ENCODE measurements at regions not wholly inside any gene's neighbourhood (a gene's known extent, or its start where the extent isn't known, plus 50 kb on each side); places are given as distances from the start of the nearest gene placed in this dataset.

DNA sequence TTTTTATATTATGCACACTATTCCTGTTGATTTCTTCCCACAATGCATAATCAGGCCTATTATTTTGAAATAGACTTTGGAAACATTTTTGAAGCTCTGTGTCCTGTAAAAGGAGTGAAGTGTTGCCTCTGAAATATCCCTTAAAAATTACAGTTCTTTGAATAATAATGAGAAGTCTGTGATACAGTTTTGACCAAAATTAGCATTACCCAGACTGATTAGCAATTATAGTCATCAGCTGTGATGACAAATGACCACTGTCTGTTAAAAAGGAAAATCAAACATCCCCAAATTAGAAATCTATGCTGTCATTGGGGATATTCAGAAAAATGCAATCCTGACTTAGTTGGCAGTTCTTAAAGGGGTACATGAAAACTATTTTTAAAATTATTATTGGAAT is 63.7 kb downstream of the PTGS2 start:
- no peak for TF ChIP-seq EZH2 (IDR thresholded peaks at IDR 0.05; ENCODE audit: low read length, missing control alignments)
- TF ChIP-seq, protein P1, sequence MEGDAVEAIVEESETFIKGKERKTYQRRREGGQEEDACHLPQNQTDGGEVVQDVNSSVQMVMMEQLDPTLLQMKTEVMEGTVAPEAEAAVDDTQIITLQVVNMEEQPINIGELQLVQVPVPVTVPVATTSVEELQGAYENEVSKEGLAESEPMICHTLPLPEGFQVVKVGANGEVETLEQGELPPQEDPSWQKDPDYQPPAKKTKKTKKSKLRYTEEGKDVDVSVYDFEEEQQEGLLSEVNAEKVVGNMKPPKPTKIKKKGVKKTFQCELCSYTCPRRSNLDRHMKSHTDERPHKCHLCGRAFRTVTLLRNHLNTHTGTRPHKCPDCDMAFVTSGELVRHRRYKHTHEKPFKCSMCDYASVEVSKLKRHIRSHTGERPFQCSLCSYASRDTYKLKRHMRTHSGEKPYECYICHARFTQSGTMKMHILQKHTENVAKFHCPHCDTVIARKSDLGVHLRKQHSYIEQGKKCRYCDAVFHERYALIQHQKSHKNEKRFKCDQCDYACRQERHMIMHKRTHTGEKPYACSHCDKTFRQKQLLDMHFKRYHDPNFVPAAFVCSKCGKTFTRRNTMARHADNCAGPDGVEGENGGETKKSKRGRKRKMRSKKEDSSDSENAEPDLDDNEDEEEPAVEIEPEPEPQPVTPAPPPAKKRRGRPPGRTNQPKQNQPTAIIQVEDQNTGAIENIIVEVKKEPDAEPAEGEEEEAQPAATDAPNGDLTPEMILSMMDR (conservative IDR thresholded peaks at IDR 0.05 in 1 of 2, IDR thresholded peaks at IDR 0.05 in 1 of 2; ENCODE audit: low read depth in 1 of 2, low read length in 2 of 2): no peak
- Histone ChIP-seq H3K4me2 (ENCODE audit: extremely low read depth, insufficient read depth, low read length) (no peak overlapping the region), H3K27ac (ENCODE audit: insufficient read depth, low read length) (no peak overlapping the region), H3K9me3 (ENCODE audit: control insufficient read depth, insufficient read depth, low read depth, low read length) (no peaks in the 10 kb centered on the region), H3K4me1 (ENCODE audit: control insufficient read depth, extremely low read depth, insufficient read depth, low read length) (no peaks in the 10 kb centered on the region), H2AFZ (ENCODE audit: low read length) (no peak overlapping the region), H3K36me3 (ENCODE audit: control insufficient read depth, insufficient read depth, low read length) (no peaks in the 10 kb centered on the region), H3K79me2 (ENCODE audit: control insufficient read depth, insufficient read depth, low read length) (no peaks in the 10 kb centered on the region), H4K20me1 (ENCODE audit: control insufficient read depth, extremely low read depth, insufficient read depth, low read length) (no peaks in the 10 kb centered on the region), H3K9ac (ENCODE audit: insufficient read depth, low read length) (no peak overlapping the region), H3K4me3 (replicated peaks in 1 of 4; ENCODE audit: control extremely low read depth in 1 of 4, insufficient read depth in 1 of 4, low read depth in 3 of 4, low read length in 4 of 4) (no peak overlapping the region), H3K27me3 (ENCODE audit: control insufficient read depth, insufficient read depth, low read length) (no peaks in the 10 kb centered on the region)
- DNase-seq (ENCODE audit: low read depth in 2 of 2): no peak

DNA sequence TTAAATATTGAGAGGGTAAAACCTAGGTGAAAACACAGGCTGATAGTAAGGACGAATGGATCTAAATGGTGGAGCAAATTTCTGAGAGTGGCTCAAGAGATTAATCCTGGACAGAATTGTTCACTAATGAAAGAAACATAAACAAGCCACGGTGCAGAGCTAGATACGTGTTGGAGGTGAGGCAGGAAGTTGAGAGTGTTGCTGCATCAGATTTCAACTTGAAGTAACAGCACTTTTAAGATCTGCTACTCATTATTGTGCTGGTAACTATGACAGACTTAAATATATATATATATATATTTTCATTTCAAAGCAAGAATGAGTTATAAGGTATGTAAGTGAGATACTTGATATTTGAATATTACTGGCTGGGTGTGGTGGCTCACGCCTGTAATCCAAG is 64.9 kb downstream of the PTGS2 start:
- DNase-seq (ENCODE audit: low read depth in 2 of 2): no peak
- TF ChIP-seq, protein P1 (conservative IDR thresholded peaks at IDR 0.05 in 1 of 2, IDR thresholded peaks at IDR 0.05 in 1 of 2; ENCODE audit: low read depth in 1 of 2, low read length in 2 of 2): no peak
- no peak for TF ChIP-seq EZH2 (IDR thresholded peaks at IDR 0.05; ENCODE audit: low read length, missing control alignments)
- Histone ChIP-seq H3K4me1 (ENCODE audit: control insufficient read depth, extremely low read depth, insufficient read depth, low read length) (no peaks in the 10 kb centered on the region), H3K9ac (ENCODE audit: insufficient read depth, low read length) (no peak overlapping the region), H2AFZ (ENCODE audit: low read length) (no peak overlapping the region), H3K27me3 (ENCODE audit: control insufficient read depth, insufficient read depth, low read length) (no peaks in the 10 kb centered on the region), H3K9me3 (ENCODE audit: control insufficient read depth, insufficient read depth, low read depth, low read length) (no peaks in the 10 kb centered on the region), H4K20me1 (ENCODE audit: control insufficient read depth, extremely low read depth, insufficient read depth, low read length) (no peaks in the 10 kb centered on the region), H3K27ac (ENCODE audit: insufficient read depth, low read length) (no peak overlapping the region), H3K79me2 (ENCODE audit: control insufficient read depth, insufficient read depth, low read length) (no peaks in the 10 kb centered on the region), H3K36me3 (ENCODE audit: control insufficient read depth, insufficient read depth, low read length) (no peaks in the 10 kb centered on the region), H3K4me2 (ENCODE audit: extremely low read depth, insufficient read depth, low read length) (no peak overlapping the region), H3K4me3 (replicated peaks in 1 of 4; ENCODE audit: control extremely low read depth in 1 of 4, insufficient read depth in 1 of 4, low read depth in 3 of 4, low read length in 4 of 4) (no peak overlapping the region)

DNA sequence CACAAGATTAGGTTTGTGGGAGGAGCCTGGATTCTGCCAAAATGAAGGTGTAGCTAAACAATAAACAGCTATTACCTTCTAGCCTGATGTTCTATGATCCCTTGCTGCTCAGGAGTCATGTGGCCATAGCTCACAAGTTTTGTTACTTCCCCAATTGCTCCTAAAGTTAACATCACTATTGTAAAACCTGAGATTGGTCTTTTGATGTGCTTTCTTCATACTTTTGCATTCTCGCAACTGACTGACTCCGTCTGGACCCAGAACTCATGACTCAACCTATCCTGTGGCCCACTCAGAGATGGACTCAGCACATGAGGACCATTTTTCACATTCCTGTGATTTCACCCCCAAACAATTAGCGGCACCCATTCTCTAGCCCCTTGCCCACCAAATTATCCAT is 69.1 kb downstream of the PTGS2 start:
- Histone ChIP-seq H3K4me3 (replicated peaks in 1 of 4; ENCODE audit: control extremely low read depth in 1 of 4, insufficient read depth in 1 of 4, low read depth in 3 of 4, low read length in 4 of 4) (no peak overlapping the region), H3K27me3 (ENCODE audit: control insufficient read depth, insufficient read depth, low read length) (no peaks in the 10 kb centered on the region), H3K36me3 (ENCODE audit: control insufficient read depth, insufficient read depth, low read length) (no peaks in the 10 kb centered on the region), H3K4me2 (ENCODE audit: extremely low read depth, insufficient read depth, low read length) (no peak overlapping the region), H3K9ac (ENCODE audit: insufficient read depth, low read length) (no peak overlapping the region), H3K4me1 (ENCODE audit: control insufficient read depth, extremely low read depth, insufficient read depth, low read length) (no peaks in the 10 kb centered on the region), H3K79me2 (ENCODE audit: control insufficient read depth, insufficient read depth, low read length) (no peaks in the 10 kb centered on the region), H4K20me1 (ENCODE audit: control insufficient read depth, extremely low read depth, insufficient read depth, low read length) (no peaks in the 10 kb centered on the region), H3K27ac (ENCODE audit: insufficient read depth, low read length) (no peak overlapping the region), H2AFZ (ENCODE audit: low read length) (no peak overlapping the region), H3K9me3 (ENCODE audit: control insufficient read depth, insufficient read depth, low read depth, low read length) (no peaks in the 10 kb centered on the region)
- no peak for DNase-seq (ENCODE audit: low read depth in 2 of 2)
- TF ChIP-seq EZH2 (IDR thresholded peaks at IDR 0.05; ENCODE audit: low read length, missing control alignments): no peak

All from fibroblast of lung (primary cell).